ENCODE measurements at regions not wholly inside any gene's neighbourhood (a gene's known extent, or its start where the extent isn't known, plus 50 kb on each side); places are given as distances from the start of the nearest gene placed in this dataset.

- TF ChIP-seq, protein P1, sequence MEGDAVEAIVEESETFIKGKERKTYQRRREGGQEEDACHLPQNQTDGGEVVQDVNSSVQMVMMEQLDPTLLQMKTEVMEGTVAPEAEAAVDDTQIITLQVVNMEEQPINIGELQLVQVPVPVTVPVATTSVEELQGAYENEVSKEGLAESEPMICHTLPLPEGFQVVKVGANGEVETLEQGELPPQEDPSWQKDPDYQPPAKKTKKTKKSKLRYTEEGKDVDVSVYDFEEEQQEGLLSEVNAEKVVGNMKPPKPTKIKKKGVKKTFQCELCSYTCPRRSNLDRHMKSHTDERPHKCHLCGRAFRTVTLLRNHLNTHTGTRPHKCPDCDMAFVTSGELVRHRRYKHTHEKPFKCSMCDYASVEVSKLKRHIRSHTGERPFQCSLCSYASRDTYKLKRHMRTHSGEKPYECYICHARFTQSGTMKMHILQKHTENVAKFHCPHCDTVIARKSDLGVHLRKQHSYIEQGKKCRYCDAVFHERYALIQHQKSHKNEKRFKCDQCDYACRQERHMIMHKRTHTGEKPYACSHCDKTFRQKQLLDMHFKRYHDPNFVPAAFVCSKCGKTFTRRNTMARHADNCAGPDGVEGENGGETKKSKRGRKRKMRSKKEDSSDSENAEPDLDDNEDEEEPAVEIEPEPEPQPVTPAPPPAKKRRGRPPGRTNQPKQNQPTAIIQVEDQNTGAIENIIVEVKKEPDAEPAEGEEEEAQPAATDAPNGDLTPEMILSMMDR (IDR thresholded peaks at IDR 0.05; ENCODE audit: insufficient read depth, low read depth, low read length, missing control alignments): no peak
- no peak for DNase-seq (ENCODE audit: low read depth)
Observed at GRCh38 chr13:66219506-66219905, 1010.6 kb downstream of the PCDH9 start.

GRCh38 chr13:66218583-66218982 is 1011.6 kb downstream of the PCDH9 start:
- H3K4me3 ChIP-seq (ENCODE audit: low read depth, low read length): no peak overlapping the region
- TF ChIP-seq, protein P1 (IDR thresholded peaks at IDR 0.05; ENCODE audit: insufficient read depth, low read depth, low read length, missing control alignments): no peak
- DNase-seq (ENCODE audit: low read depth): no peak

More at GRCh38 chr13:66219506-66219905, 1010.6 kb downstream of the PCDH9 start:
- no peak overlapping the region for H3K4me3 ChIP-seq (ENCODE audit: low read depth, low read length)

- TF ChIP-seq, protein P1 (IDR thresholded peaks at IDR 0.05; ENCODE audit: insufficient read depth, low read depth, low read length, missing control alignments): no peak
- DNase-seq (ENCODE audit: low read depth): no peak
- H3K4me3 ChIP-seq (ENCODE audit: low read depth, low read length): no peak overlapping the region
Observed at GRCh38 chr13:66216728-66217127, 1013.4 kb downstream of the PCDH9 start.

- no peak overlapping the region for H3K4me3 ChIP-seq (ENCODE audit: low read depth, low read length)
- DNase-seq (ENCODE audit: low read depth): no peak
- TF ChIP-seq, protein P1 (IDR thresholded peaks at IDR 0.05; ENCODE audit: insufficient read depth, low read depth, low read length, missing control alignments): no peak
Observed at GRCh38 chr13:66214467-66214866, 1015.7 kb downstream of the PCDH9 start.

GRCh38 chr13:66212511-66212910 is 1017.6 kb downstream of the PCDH9 start:
- no peak overlapping the region for H3K4me3 ChIP-seq (ENCODE audit: low read depth, low read length)
- no peak for DNase-seq (ENCODE audit: low read depth)
- TF ChIP-seq, protein P1 (IDR thresholded peaks at IDR 0.05; ENCODE audit: insufficient read depth, low read depth, low read length, missing control alignments): no peak

DNA sequence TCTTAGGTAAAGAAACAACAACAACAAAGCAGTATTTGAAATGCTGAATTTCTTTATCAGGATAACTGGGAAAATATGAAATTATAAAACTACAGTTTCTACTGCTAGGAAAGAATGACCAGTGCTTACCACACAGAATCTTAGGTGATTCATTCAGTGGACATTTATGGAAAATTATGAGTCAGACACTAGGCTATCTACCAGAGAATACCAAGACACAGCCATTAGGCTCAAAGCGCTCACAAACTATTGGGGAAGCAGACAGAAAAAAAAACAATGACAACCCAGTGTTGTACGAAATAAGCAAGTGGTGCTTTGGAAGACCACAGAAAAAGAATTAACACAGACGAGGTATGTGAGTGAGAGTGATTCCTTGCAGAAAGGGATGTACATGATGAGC is 1019.5 kb downstream of the PCDH9 start:
- DNase-seq (ENCODE audit: low read depth): no peak
- TF ChIP-seq, protein P1 (IDR thresholded peaks at IDR 0.05; ENCODE audit: insufficient read depth, low read depth, low read length, missing control alignments): no peak
- no peak overlapping the region for H3K4me3 ChIP-seq (ENCODE audit: low read depth, low read length)

- TF ChIP-seq, protein P1 (IDR thresholded peaks at IDR 0.05; ENCODE audit: insufficient read depth, low read depth, low read length, missing control alignments): no peak
- no peak overlapping the region for H3K4me3 ChIP-seq (ENCODE audit: low read depth, low read length)
- no peak for DNase-seq (ENCODE audit: low read depth)
Observed at GRCh38 chr13:66208589-66208988, 1021.5 kb downstream of the PCDH9 start.
